ENCODE measurements at regions not wholly inside any gene's neighbourhood (a gene's known extent, or its start where the extent isn't known, plus 50 kb on each side); places are given as distances from the start of the nearest gene placed in this dataset.

GRCh38 chr3:3516996-3517395 is 282.2 kb upstream of the LRRN1 start:
- H3K9me3 ChIP-seq: no peaks in the 10 kb centered on the region
- no peak for DNase-seq (ENCODE audit: extremely low spot score)
- H3K27me3 ChIP-seq: no peaks in the 10 kb centered on the region
- intact Hi-C loops (cut with DNase I): no loop called here
- WGBS: 83% methylated on average over 4 of the region's 4 CpGs
- no peaks in the 10 kb centered on the region for H3K36me3 ChIP-seq
- no peaks in the 10 kb centered on the region for H3K4me1 ChIP-seq
- no peak overlapping the region for H3K27ac ChIP-seq (replicated peaks in 1 of 4)
- TF ChIP-seq POLR2A (IDR thresholded peaks at IDR 0.05; ENCODE audit: low read depth): no peak
- TF ChIP-seq CTCF (IDR thresholded peaks at IDR 0.05): no peak
- TF ChIP-seq EP300 (IDR thresholded peaks at IDR 0.05): no peak
- TF ChIP-seq POLR2AphosphoS5 (IDR thresholded peaks at IDR 0.05): no peak
- H3K4me3 ChIP-seq: no peak overlapping the region

GRCh38 chr3:3516384-3516783 is 282.8 kb upstream of the LRRN1 start:
- TF ChIP-seq EP300 (IDR thresholded peaks at IDR 0.05) (no peak), CTCF (IDR thresholded peaks at IDR 0.05) (no peak)
- Histone ChIP-seq H3K27ac (replicated peaks in 1 of 4) (no peak overlapping the region), H3K4me3 (no peak overlapping the region), H3K27me3 (no peaks in the 10 kb centered on the region), H3K36me3 (no peaks in the 10 kb centered on the region), H3K4me1 (no peaks in the 10 kb centered on the region), H3K9me3 (no peaks in the 10 kb centered on the region)
- DNase-seq (ENCODE audit: extremely low spot score): no peak
- intact Hi-C loops (cut with DNase I): no loop called here

GRCh38 chr3:3509665-3510064 is 289.6 kb upstream of the LRRN1 start:
- Histone ChIP-seq H3K27me3 (no peaks in the 10 kb centered on the region), H3K4me3 (no peak overlapping the region), H3K9me3 (no peaks in the 10 kb centered on the region), H3K36me3 (no peaks in the 10 kb centered on the region), H3K4me1 (no peaks in the 10 kb centered on the region), H3K27ac (replicated peaks in 1 of 4) (no peak overlapping the region)
- DNase-seq (ENCODE audit: extremely low spot score): no peak
- WGBS: 56% methylated on average over 6 of the region's 6 CpGs
- intact Hi-C loops (cut with DNase I): no loop called here
- TF ChIP-seq POLR2AphosphoS5 (IDR thresholded peaks at IDR 0.05): no peak
- TF ChIP-seq EP300 (IDR thresholded peaks at IDR 0.05): no peak
- no peak for TF ChIP-seq POLR2A (IDR thresholded peaks at IDR 0.05; ENCODE audit: low read depth)
- no peak for TF ChIP-seq CTCF (IDR thresholded peaks at IDR 0.05)

GRCh38 chr3:3504686-3505085 is 294.5 kb upstream of the LRRN1 start:
- no peak for DNase-seq (ENCODE audit: extremely low spot score)
- H3K4me1 ChIP-seq: no peaks in the 10 kb centered on the region
- no peak overlapping the region for H3K27ac ChIP-seq (replicated peaks in 1 of 4)
- no peaks in the 10 kb centered on the region for H3K36me3 ChIP-seq
- no peak overlapping the region for H3K4me3 ChIP-seq
- no peak for TF ChIP-seq CTCF (IDR thresholded peaks at IDR 0.05)
- WGBS: 83% methylated on average over 1 of the region's 1 CpG
- intact Hi-C loops (cut with DNase I): no loop called here
- no peaks in the 10 kb centered on the region for H3K9me3 ChIP-seq
- no peaks in the 10 kb centered on the region for H3K27me3 ChIP-seq

GRCh38 chr3:3503411-3503810 is 295.8 kb upstream of the LRRN1 start:
- H3K27me3 ChIP-seq: no peaks in the 10 kb centered on the region
- no peaks in the 10 kb centered on the region for H3K9me3 ChIP-seq
- no peak for TF ChIP-seq POLR2A (IDR thresholded peaks at IDR 0.05; ENCODE audit: low read depth)
- TF ChIP-seq CTCF (IDR thresholded peaks at IDR 0.05): no peak
- TF ChIP-seq POLR2AphosphoS5 (IDR thresholded peaks at IDR 0.05): no peak
- TF ChIP-seq EP300 (IDR thresholded peaks at IDR 0.05): no peak
- WGBS: 61% methylated on average over 4 of the region's 4 CpGs
- intact Hi-C loops (cut with DNase I): no loop called here
- H3K36me3 ChIP-seq: no peaks in the 10 kb centered on the region
- no peaks in the 10 kb centered on the region for H3K4me1 ChIP-seq
- H3K27ac ChIP-seq (replicated peaks in 1 of 4): no peak overlapping the region
- no peak for DNase-seq (ENCODE audit: extremely low spot score)
- H3K4me3 ChIP-seq: no peak overlapping the region
